NCI-H1105 treated with DMSO at 0.1 percent for 48 hours (cell line): ENCODE measurements at regions not wholly inside any gene's neighbourhood (a gene's known extent, or its start where the extent isn't known, plus 50 kb on each side); places are given as distances from the start of the nearest gene placed in this dataset.

Experiments
- DNase-seq: peaks from one replicate; lab custom pipeline; 2025; lab: John Stamatoyannopoulos, UW

- DNase-seq = no peak
Measured at GRCh38 chr12:115362339-115362976, 678.5 kb upstream of the TBX3 start.

- no peak for DNase-seq
Measured at GRCh38 chr12:115357681-115358080, 673.7 kb upstream of the TBX3 start.

GRCh38 chr12:115355301-115355700, 671.3 kb upstream of the TBX3 start:
- DNase-seq = no peak

GRCh38 chr12:115354007-115354890, 670.3 kb upstream of the TBX3 start:
- no peak for DNase-seq

- DNase-seq = no peak
Measured at GRCh38 chr12:115353467-115353866, 669.5 kb upstream of the TBX3 start.

DNA sequence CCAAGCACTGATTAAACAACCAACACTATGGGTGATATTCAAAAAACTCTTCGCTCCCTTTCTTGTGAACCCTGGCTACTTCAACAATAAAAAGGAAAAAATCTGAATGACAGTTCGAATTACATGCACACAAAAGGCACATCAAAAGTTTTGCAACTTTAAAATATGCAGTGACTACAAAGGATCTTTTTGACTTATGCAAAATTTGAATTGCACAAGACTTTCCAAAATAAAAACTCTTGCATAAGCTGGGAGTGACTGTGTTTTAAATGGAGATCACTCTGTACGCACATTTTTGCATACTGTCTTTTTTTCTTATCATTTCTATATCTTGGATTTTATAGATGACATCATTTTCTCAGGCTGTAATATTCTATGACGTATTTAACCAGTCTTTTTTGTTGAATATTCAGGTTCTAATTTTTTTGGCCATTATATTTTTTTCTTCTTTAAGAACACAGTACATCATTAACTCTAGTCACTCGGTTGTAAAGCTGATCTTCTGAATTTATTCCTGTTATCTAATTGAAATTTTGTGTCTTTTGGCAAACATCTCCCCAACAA, 667.6 kb upstream of the TBX3 start:
- DNase-seq = no peak

DNA sequence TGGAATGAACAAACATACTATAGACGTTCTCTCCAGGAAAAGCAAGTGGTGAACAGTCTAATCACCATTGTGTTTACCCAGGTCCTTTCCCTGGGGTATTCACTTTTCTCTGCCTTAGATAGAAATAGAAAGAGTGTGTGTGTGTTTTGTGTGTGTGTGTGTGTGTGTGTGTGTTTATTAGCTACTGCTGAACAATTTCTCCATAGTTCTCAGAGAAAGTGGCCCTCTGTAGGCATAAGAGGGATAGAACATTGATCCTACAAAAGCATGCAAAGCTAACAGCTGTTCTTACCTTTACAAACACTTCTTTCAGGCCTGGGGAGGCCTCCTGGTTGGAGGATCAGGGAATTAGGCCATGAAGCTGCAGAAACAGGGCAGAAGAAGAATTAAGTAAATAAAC, 665.7 kb upstream of the TBX3 start:
- no peak for DNase-seq

DNA sequence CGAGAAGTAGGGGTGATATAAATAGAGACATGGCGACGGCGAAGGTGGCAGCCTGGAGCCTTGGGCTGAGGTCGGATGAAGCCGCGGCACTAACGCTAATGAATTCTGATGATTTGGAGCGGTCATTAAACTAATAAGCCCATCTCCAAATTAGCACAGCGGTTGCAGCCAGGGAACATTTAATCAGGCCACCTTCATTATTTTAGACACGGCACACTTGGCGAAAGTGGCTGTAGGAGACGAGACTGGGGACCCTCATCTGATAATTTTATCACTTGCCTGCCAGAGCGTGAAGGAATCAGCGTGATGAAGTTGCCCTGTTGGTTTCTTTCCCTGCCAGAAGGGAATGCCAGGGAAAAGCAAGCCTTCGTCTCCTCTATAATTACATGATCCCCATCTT, 664.3 kb upstream of the TBX3 start:
- DNase-seq = no peak

DNA sequence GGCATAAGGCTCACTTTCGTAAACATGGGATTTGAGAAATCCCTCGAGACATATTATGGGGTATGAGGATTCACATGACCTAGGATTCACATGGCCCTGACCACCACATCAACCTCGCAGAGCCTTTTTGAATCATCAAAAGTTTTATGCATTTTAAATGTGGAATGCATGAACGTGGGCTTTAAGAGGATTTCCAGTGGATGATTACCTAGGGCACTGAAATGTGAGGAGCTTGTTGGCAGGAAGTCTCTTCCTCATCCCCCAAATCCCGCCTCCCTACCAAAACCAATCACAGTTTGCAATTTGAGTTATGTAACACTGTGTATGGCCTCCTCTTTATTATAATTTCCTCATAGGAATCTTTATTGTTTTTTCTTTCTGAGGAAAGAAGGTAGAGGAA, 659.6 kb upstream of the TBX3 start:
- no peak for DNase-seq

DNA sequence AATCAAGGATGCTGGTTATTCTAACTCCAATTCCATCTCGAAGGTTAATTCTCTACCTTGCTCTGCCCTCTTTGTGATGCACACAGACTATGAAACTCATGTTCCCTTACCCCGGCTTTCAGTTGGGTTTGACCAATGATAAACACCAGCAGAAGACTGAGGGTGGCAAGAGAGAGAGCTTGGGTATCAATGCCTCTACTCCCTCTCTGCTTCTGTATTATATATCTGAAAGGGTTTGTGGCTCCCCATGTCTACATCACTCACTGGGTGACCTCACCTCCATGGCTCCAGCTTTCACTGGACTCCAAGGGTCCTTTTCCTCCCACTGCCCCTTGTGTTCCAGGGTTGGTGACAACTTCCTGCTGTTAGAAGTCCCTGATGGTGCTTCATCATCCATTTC, 659.0 kb upstream of the TBX3 start:
- DNase-seq = no peak

GRCh38 chr12:115341442-115341841, 657.5 kb upstream of the TBX3 start:
- no peak for DNase-seq

DNA sequence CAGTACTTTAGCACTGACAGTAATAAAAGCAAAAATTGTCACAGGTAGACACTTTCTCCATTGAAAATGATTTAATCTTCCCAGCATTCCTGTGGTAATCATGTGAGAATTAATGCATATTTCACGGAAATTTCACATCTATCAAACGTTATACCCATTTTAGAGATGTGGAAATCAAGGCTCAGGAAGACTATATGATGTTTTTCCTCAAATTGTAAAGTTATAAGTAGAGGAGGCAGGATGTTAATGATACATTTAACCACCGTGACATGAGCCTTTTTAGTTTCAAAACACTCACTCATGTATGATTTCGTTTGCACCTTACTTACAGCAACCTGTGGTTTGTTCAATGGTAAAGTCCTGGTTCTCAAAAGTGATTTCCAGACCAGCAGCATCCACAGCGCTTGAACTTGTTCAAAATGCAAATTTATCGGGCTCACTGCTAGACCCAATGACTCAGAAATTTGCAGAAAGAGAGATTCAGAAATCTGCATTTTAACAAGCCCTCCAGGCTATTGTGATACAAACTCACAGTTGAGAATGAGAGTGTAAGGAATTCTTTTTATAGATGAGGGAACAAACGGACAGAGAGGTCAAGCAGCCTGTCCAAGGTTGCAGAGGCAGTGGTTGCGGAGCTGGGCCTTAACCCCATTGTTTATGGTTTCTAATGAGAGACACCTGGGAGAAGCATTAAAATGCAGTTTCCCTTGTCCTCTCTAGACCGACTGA, 654.8 kb upstream of the TBX3 start:
- DNase-seq = no peak

DNA sequence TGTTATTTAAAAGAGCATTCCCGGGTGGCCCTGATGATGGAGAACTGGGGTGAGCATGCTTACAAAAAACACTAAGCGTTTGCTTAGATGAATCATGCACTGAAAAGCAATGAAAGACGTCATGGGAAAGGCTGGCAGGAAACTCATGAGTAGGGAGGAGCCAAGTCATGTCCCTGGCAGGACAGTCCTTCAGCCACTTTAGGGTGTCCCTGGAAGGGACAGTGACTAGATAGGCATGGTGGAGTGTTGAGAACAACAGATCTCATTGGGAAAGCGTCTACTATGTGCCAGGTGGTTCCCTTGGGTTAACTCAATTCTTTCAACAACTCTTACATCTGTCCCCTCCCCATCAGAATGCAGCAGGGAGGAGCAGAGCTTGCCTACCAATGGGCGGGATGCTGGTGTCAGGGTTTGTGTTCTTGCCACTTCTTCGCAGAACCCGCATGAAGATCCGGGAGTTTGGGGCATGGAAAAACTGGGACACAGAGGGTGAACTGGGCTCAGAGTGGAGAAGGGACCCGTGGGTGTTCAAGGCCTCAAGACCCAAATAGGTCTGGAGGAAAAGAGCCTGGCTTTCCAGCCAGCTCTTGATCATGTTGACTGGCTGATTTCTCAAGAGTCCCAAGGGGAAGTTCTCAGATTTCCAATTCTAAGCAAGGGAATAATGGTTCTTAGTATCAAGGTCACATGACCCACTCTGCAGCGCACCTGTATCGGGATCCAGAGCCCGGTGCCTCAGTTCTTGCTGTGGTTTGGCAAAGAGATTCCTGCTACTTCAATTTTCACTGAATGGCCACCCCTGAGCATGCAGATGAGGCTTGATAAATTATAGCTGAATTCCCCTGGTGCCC, 653.9 kb upstream of the TBX3 start:
- DNase-seq = no peak

DNA sequence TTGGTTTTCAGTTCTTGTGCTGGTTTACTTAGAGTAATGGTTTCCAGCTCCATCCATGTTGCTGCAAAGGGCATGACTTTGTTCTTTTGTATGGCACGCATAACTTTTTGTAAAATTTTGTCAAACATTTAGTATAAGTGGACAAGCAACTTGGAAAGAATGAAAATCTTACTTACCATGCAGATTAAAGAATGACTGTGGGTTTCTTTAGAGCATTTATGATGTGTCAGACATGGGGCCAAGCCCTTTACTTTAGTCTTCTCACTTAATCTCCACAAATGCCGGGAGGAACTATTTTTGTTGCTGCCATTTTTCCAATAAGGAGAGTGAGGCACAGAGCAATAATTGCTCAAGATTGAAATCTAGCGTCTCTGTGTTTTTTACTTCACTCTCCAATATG, 652.5 kb upstream of the TBX3 start:
- DNase-seq = no peak

GRCh38 chr12:115335594-115335993, 651.6 kb upstream of the TBX3 start:
- DNase-seq = no peak

DNA sequence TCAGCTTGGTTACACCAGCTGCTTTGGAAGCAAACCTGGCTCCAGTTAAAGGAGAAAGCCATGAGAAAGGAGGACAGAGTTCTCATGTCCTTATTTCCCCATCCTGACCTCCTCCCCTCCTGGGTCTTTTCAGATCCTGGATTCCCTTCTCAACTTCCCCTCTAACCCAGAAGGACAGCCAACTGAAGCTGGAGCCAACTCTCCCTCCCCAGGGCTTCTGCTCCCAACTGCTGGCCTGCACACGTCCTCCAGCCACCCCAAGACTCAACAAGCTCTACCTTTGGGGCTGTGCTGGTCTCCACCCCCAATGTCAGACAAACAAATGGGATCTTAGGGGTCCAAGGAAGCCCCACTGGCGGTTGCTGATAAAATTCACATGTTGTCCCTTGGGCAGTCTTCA, 651.1 kb upstream of the TBX3 start:
- DNase-seq = no peak

DNA sequence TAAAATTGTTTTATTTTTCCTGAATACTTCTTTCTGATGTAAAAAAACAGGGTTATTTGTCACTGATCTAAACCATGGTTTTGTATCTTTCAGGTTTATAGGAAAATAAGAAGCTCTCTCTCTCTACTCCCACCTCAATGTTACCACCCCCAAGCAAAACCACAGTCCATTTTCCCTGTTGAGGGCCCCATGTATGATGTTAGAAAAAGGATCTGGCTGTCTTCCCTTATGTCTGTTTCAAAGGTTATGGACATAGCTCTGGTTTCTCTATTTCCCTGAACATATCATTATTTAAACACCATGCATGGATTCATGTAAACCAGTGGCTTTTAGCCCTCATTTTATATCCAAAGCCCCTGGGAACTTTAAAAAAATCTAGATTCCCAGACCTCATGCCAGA, 649.0 kb upstream of the TBX3 start:
- DNase-seq = no peak

DNA sequence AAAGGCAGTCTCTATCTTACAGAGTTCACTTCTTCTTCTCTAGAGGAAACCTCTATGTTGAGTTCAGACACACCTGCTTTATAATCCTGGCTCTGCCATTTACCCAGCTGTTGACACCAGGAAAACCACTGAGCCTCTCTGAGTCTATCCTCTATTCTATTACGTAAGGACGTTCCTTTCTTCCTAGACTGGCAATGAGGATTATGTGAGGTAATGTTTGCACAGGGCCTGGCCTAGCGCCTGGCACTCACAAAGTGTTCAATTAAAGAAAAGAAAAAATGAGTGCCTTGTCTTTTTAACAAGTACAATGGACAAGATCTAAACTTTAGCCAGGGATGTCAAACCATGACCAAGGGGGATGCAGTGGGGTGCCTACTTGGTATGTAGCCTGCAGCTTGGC, 641.9 kb upstream of the TBX3 start:
- DNase-seq = no peak

GRCh38 chr12:115324949-115325593, 641.1 kb upstream of the TBX3 start:
- no peak for DNase-seq

DNA sequence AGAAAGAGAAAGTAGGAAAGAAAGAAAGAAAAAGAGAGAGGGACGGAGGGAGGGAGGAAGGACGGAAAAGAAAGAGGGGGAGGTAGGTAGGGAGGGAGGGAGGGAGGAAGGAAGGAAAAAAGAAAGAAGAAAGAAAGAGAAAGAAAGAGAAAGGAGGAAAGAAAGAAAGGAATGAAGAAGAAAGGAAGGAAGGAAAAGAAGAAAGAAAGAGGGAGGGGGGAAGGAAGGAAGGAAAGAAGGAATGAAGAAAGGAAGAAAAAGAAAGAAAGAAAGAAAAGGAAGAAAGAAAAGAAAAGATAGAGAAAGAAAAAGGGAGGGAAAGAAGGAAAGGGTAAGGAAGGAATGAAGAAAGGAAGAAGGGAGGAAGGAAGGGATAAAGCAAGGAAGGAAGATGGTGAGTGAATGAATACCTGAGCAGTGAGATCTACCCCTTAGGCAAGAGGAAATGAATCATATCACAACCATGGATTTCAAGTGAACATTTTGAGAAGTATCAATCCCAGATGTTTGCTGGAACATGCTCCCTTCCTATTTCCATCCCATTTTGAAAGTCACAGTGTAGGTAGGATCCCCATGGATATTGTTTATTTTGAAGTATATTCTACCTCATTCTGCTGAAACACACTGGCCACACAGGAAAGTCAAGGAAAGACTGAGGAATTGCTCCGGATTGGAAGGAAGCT, 639.4 kb upstream of the TBX3 start:
- DNase-seq = no peak

- no peak for DNase-seq
Measured at GRCh38 chr12:115322275-115322674, 638.3 kb upstream of the TBX3 start.
